Thyroid gland (tissue), 4 donors: ENCODE measurements at regions not wholly inside any gene's neighbourhood (a gene's known extent, or its start where the extent isn't known, plus 50 kb on each side); places are given as distances from the start of the nearest gene placed in this dataset.
"Not testable (repeated sequence)": the region's sequence is repeated elsewhere in the genome, so short reads cannot be mapped to it uniquely, and the experiment has no call there.

Experiments used
- DNase-seq, 2 donors: peaks; one replicate each; pipeline ENCODE4 v3.0.0-alpha.2; 2019
- H3K27ac ChIP-seq, 3 donors: fragments of 200-600 bp; sonication (generic); 1 replicate in 2 of 3; 2 replicates in 1 of 3; pipeline ENCODE4 v1.5.1; 2016 to 2019; ENCODE audit warnings: mild to moderate bottlenecking in 1 of 3, moderate library complexity in 1 of 3
- H3K27me3 ChIP-seq: fragments of 200-600 bp; sonication (generic); one replicate; pipeline ENCODE4 v1.5.1; 2019
- H3K36me3 ChIP-seq, 2 donors: fragments of 200-600 bp; sonication (generic); one replicate each; pipeline ENCODE4 v1.5.1; 2016 to 2019
- H3K4me1 ChIP-seq, 2 donors: fragments of 200-600 bp; sonication (generic); one replicate each; pipeline ENCODE4 v1.5.1; 2017 to 2019
- H3K4me3 ChIP-seq, 3 donors: fragments of 200-600 bp; sonication (generic); replicated peaks in 1 of 3; 1 replicate in 2 of 3; 2 replicates in 1 of 3; pipeline ENCODE4 v1.5.1; 2016; ENCODE audit warnings: mild to moderate bottlenecking in 1 of 3
- H3K9me3 ChIP-seq: fragments of 200-600 bp; sonication (generic); one replicate; pipeline ENCODE4 v1.5.1; 2017
- POLR2A ChIP-seq, 2 donors: fragments of 450-650 bp; IDR thresholded peaks; one replicate each; pipeline ENCODE4 v1.6.1; 2017; ENCODE audit warnings: antibody characterized with exemption in 2 of 2, mild to moderate bottlenecking in 2 of 2, moderate library complexity in 1 of 2
- WGBS, 2 donors: methylation state at CpG; one replicate each; pipeline ENCODE4 v1.1.5; 2017; 5-methylcytosine and 5-hydroxymethylcytosine counted together
- intact Hi-C: fragments of 100-400 bp; cut with DNase I; formaldehyde crosslinking; loops from one replicate; pipeline ENCODE4 v1.15.1; 2023
- TF ChIP-seq, protein P1 (sequence below), 6 experiments: fragments of 200-600 bp in 3 of 6; fragments of 450-650 bp in 3 of 6; sonication (generic) in 3 of 6; IDR thresholded peaks; one replicate each; pipeline ENCODE4 v1.5.1; 2016 to 2019; ENCODE audit warnings: antibody characterized with exemption in 6 of 6, mild to moderate bottlenecking in 2 of 6, inconsistent platforms in 1 of 6, moderate library complexity in 1 of 6

GRCh38 chr17:22304667-22305303, 612.5 kb downstream of the KCNJ18 start:
- DNase-seq: no peak
- intact Hi-C loops: no loop called here

GRCh38 chr17:22305356-22306071, 613.2 kb downstream of the KCNJ18 start:
- intact Hi-C loops: no loop called here
- TF ChIP-seq, protein P1, sequence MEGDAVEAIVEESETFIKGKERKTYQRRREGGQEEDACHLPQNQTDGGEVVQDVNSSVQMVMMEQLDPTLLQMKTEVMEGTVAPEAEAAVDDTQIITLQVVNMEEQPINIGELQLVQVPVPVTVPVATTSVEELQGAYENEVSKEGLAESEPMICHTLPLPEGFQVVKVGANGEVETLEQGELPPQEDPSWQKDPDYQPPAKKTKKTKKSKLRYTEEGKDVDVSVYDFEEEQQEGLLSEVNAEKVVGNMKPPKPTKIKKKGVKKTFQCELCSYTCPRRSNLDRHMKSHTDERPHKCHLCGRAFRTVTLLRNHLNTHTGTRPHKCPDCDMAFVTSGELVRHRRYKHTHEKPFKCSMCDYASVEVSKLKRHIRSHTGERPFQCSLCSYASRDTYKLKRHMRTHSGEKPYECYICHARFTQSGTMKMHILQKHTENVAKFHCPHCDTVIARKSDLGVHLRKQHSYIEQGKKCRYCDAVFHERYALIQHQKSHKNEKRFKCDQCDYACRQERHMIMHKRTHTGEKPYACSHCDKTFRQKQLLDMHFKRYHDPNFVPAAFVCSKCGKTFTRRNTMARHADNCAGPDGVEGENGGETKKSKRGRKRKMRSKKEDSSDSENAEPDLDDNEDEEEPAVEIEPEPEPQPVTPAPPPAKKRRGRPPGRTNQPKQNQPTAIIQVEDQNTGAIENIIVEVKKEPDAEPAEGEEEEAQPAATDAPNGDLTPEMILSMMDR (IDR thresholded peaks at IDR 0.05): no peak
- Histone ChIP-seq H3K4me1 (no peaks in the 10 kb centered on the region), H3K36me3 (no peaks in the 10 kb centered on the region), H3K9me3 (no peaks in the 10 kb centered on the region), H3K27ac (no peak overlapping the region), H3K4me3 (no peak overlapping the region), H3K27me3 (no peaks in the 10 kb centered on the region)
- WGBS, 2 donors: 91 to 93% methylated on average over 32 of the region's 32 CpGs
- DNase-seq: no peak

More at GRCh38 chr17:22304667-22305303, 612.5 kb downstream of the KCNJ18 start:
- H3K27me3 ChIP-seq: no peaks in the 10 kb centered on the region
- WGBS, 2 donors: 87 to 88% methylated on average over 30 to 31 of the region's 31 CpGs
- H3K27ac ChIP-seq: no peak overlapping the region
- H3K4me1 ChIP-seq: no peaks in the 10 kb centered on the region
- no peaks in the 10 kb centered on the region for H3K36me3 ChIP-seq
- H3K9me3 ChIP-seq: no peaks in the 10 kb centered on the region
- no peak for TF ChIP-seq POLR2A (IDR thresholded peaks at IDR 0.05)
- TF ChIP-seq, protein P1 (IDR thresholded peaks at IDR 0.05): no peak
- no peak overlapping the region for H3K4me3 ChIP-seq

DNA sequence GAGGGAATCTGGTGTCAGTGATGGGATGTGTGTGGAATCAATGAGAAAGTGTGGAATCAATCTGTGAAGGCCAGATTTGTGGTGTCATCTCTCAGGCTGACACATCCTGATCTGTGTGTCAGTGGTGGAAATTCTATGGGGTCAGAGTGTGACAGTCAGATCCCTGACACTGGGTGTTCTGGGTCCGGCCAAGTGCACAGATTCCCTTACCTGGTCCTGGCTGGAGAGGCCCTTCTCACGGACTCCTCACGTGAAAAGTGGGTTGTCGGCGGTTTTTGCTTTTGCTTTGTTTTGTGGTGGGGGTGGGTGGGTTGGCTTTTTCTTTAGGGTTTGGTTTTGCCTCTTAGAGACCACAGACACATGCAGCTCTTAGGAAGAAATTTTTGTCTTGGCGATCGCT, 618.0 kb downstream of the KCNJ18 start:
- H3K4me1 ChIP-seq, H3K27ac ChIP-seq, H3K9me3 ChIP-seq, H3K36me3 ChIP-seq, intact Hi-C loops, H3K27me3 ChIP-seq, DNase-seq, H3K4me3 ChIP-seq: not testable (repeated sequence)
- WGBS, 2 donors: 73 to 83% methylated on average over 7 of the region's 7 CpGs

DNA sequence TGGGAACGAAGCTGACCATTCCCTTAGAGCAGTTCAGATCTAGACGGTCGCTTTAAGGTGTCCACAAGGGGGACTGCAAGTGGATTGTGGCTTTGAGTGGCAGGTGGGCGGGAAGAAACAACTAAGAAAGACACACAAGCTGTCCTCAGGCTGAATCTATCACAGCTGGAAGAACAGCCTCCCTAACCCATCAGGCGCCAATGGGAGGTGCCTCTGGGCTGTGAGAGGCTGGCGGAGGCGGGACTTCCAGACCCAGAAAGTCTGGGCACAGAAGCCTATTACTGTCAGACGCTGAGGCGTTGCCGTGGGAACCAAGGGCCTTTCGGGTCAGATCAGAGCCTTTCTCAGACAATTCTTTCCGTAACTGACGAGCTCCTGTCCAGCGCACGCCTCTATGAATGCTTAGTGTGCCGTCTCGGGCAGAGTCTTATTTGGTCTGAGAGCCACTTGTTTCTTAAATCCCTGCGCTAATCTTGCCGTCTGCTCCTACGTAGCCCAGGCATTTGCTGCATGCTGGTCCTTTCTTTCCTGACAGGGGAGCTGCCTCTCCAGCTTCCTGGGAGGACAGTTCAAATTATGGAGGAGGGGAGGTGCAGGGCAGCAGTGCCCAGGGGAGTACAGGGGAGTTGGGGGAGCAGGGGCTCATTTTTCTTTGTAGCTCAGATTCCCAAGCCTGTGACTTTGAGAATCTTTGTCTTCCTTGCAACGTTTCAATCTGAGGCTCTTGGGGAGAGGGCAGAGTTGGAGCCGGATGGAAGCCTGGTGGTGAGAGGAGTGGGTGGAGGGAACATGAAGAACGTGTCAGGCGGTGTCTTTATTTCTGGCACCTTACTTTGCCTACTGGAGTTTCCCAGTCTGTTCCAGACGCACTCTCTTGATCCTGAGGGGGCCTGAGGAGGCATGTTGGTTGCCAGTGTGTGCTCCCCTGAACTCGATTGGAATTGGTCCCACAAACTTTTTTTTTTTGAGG, 618.7 kb downstream of the KCNJ18 start:
- intact Hi-C loops: no loop called here
- H3K4me1 ChIP-seq: no peaks in the 10 kb centered on the region

GRCh38 chr17:22321001-22321400, 628.7 kb downstream of the KCNJ18 start:
- intact Hi-C loops, H3K27ac ChIP-seq, DNase-seq, H3K36me3 ChIP-seq, H3K9me3 ChIP-seq, H3K4me1 ChIP-seq, H3K27me3 ChIP-seq, H3K4me3 ChIP-seq: not testable (repeated sequence)
- WGBS, 2 donors: 72 to 76% methylated on average over 4 of the region's 4 CpGs

More for the DNA sequence above, 618.7 kb downstream of the KCNJ18 start:
- no peak overlapping the region for H3K4me3 ChIP-seq
- TF ChIP-seq, protein P1 (IDR thresholded peaks at IDR 0.05): no peak
- TF ChIP-seq POLR2A (IDR thresholded peaks at IDR 0.05): no peak
- WGBS, 2 donors: 54 to 68% methylated on average over 23 to 25 of the region's 26 CpGs
- H3K36me3 ChIP-seq: no peaks in the 10 kb centered on the region
- H3K9me3 ChIP-seq: no peaks in the 10 kb centered on the region
- no peak for DNase-seq
- no peak overlapping the region for H3K27ac ChIP-seq
- no peaks in the 10 kb centered on the region for H3K27me3 ChIP-seq

- DNase-seq, H3K9me3 ChIP-seq, intact Hi-C loops, H3K4me1 ChIP-seq, H3K27me3 ChIP-seq, H3K36me3 ChIP-seq, H3K4me3 ChIP-seq, H3K27ac ChIP-seq: not testable (repeated sequence)
- 72 to 81% methylated on average over 11 of the region's 11 CpGs for WGBS, 2 donors
Observed at GRCh38 chr17:22322893-22323550, 630.7 kb downstream of the KCNJ18 start.
